Globus pallidus (tissue), 1 donor: ENCODE measurements at regions not wholly inside any gene's neighbourhood (a gene's known extent, or its start where the extent isn't known, plus 50 kb on each side); places are given as distances from the start of the nearest gene placed in this dataset.
"Not testable (repeated sequence)": the region's sequence is repeated elsewhere in the genome, so short reads cannot be mapped to it uniquely, and the experiment has no call there.

Experiments
- DNase-seq: peaks from one replicate; pipeline ENCODE4 v3.0.0-alpha.2; 2015; ENCODE audit warnings: low spot score

DNA sequence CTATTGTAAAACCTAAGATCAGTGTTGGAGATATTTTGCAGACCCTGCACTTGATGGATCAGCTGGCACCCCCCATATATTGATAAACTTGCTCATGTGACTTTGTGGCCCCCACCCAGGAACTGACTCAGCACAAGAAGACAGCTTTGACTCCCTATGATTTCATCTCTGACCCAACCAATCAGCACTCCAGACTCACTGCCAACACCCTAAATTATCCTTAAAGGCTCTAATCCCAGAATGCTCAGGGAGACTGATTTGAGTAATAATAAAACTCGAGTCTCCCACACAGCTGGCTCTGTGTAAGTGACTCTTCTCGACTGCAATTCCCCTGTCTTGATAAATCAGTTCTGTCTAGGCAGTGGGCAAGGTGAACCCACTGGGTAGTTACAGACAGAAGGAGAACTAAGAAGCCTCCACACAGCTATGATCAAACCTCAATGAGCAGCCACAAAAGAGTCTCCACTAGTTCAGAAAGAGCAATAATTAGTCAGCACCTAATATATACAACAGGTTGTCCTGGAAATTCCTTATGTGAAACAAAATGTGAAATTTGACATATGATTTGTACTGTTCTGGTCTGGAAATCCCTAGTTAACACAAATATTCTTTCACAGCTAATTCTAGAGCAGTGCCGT, 52.2 kb downstream of the ACTL7B start:
- DNase-seq, result no peak

DNA sequence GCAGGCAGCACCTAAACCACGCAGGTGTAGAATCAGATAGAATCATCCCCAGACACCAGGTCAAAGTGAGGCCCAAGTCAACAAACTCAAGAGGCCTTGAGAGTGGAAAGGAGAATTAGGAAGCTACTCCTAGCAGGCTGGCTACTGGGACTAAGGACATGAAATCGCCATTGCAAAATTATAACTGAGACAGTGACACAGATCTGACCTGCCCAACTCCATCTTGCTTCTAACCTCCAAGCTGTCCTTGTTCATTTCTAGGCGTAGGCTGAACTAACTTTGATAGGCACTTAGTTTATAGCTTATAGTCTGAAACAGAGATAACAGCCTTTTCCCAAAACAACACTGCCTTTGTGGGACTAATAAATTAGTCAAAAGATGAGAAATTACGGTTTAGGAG, 52.8 kb downstream of the ACTL7B start:
- DNase-seq, result no peak

DNA sequence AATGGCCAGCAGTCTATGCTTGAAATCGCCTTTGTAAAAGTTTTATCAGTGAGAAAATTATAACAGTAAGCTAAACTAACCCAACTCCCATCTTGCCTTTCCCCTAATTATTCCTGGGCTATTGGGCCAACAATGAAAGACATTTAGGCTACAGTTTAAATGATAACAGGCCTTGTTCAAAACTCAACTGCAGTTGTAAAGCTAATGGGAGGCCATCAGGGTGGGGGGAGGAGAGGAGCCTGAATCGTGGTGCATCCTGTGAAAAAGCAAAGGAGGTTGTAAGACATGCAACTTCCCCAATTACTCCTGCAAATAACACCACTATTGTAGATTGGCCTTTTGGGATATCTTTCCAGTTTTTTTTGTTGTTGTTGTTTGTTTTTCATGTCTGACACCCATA, 53.8 kb downstream of the ACTL7B start:
- DNase-seq, result no peak

DNA sequence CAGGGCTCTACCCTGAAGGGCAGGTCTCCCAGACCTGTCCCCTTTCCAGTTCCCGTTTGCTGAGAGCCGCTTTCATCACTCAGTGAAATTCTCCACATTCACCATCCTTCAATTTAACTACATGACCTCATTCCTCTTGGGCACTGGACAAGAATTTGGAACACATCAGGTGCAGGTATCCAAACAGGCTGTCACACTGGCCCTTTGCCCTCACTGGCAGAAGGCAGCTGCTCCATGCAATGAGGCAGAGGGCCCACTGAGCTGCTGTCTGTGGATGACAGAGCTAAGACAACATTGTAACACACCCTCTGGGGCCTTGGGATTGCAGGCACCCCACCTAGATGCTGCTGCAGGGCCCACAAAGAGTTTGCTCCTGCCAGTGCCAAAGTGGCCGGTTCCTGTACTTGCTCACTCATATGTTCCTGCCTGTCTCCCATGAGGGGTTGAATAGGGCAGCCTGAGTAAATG, 55.1 kb downstream of the ACTL7B start:
- no peak for DNase-seq

GRCh38 chr9:108793573-108793972, 62.2 kb downstream of the ACTL7B start:
- DNase-seq, result no peak

- no peak for DNase-seq
Measured at GRCh38 chr9:108789742-108790141, 66.0 kb downstream of the ACTL7B start.

DNA sequence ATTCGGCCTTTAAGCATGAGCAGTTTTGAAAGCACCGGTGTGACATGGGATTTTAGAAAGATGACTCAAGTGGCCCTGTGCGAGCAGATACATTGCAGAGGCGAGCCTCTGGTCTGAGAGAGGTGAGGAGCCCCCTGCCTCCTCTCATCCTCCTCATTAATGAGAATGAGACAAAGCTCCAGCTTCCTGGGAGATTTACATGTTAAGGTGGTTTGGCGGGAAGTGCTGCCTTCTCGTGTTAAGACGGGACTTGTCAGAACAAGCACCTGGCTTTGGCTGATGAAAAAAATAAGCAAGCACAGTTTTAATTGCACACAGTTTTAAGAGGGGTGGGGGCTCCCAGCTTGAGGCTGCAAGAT, 68.1 kb downstream of the ACTL7B start:
- no peak for DNase-seq

GRCh38 chr9:108786901-108787689, 68.7 kb downstream of the ACTL7B start:
- DNase-seq, result no peak

DNA sequence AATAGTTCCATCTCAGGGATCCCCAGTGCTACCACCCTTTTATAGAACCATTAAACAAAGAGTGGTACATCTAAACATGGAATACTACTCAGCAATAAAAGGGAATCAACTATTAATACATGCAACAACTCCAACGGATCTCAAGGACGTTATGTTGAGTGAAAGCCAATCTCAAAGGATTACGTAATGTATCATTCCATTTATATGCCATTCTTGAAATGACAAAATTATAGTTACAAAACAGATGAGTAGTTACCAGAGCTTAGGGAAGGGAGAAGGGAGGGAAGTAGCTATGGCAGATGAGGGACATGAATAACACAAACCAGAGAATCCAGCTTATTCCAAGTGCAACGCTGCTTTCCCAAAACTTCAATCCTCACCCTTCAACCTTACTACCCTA, 69.5 kb downstream of the ACTL7B start:
- DNase-seq, result no peak

DNA sequence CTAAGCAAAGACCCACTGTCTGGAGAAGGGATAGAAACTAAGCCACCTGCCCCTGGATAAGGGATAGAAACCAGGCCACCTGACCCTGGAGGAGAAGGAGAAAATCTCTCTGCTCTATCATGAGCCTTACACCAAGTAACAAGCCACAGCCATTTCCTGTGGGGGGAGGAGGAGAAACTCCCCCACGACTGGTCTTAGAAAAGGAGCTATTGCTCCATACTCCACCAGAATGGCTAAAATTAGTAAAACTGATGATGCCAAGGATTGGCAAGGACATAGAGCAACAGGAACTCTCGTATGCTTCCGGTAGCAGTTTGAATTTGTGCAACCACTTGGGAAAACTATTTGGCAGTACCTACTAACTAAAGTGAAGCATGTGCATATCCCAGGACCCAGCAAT, 70.8 kb downstream of the ACTL7B start:
- DNase-seq, result no peak

- no peak for DNase-seq
Measured at GRCh38 chr9:108783731-108784495, 71.9 kb downstream of the ACTL7B start.

- no peak for DNase-seq
Measured at GRCh38 chr9:108783326-108783725, 72.5 kb downstream of the ACTL7B start.

GRCh38 chr9:108780942-108781734, 74.6 kb downstream of the ACTL7B start:
- DNase-seq, result no peak

- peak; percentile 86 for DNase-seq
Measured at GRCh38 chr9:108779551-108780325, 76.0 kb downstream of the ACTL7B start.

- DNase-seq, result no peak
Measured at GRCh38 chr9:108776920-108777639, 78.7 kb downstream of the ACTL7B start.

DNA sequence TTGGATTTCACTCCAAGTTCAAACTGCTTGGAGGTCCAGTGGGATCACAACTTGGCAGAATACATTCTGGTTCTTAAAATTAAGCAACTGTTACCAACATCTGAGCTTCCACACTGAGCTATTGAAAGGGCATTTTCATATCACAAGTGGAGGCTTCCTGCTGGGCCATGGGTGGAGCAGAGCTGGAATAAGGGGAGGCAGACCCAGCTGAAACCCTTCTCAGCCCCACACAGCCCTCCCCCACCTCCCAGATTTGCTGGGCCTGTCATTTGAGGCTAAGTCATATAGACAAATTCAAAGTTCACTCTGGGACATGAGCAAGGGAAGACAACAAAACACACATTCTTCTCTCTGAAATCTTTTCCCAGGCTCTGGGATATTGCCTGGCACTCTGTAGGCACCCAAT, 79.9 kb downstream of the ACTL7B start:
- DNase-seq, result no peak

DNA sequence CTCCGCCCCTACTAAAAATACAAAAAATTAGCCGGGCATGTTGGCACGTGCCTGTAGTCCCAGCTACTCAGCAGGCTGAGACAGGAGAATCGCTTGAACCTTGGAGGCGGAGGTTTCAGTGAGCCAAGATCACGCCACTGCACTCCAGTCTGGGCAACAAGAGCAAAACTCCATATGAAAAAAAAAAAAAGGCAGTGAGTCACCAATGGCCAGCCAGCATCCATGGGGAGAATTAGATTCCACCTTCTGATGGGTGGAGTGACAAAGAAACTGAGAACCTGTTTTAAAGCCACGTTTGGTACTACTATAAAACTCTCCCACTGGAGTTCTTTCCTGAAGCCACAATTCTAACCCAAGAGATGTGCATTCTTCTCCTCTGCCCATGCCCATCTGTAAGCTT, 81.7 kb downstream of the ACTL7B start:
- DNase-seq, result not testable (repeated sequence)

GRCh38 chr9:108772301-108772894, 83.4 kb downstream of the ACTL7B start:
- no peak for DNase-seq

DNA sequence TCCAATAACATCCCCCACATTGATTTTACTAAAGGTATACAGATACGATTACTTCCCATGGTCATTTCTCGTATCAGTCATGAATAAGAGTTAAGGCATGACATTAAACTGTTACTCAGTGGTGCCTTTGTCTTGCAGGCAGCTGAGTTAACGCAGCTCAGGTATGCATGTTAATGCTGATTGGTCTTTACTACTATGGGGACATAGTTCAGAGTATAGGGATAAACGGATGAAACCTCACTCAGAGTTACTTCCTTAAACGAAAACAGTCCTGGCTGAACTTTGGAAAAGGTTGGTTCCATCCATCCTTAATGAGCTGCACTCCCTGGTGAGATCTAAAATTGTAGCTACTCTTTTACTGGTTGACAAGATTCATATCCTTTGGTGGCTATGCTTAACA, 87.0 kb downstream of the ACTL7B start:
- no peak for DNase-seq

- no peak for DNase-seq
Measured at GRCh38 chr9:108766626-108767161, 89.1 kb downstream of the ACTL7B start.
